Smooth muscle cell (in vitro differentiated cells): ENCODE measurements at regions not wholly inside any gene's neighbourhood (a gene's known extent, or its start where the extent isn't known, plus 50 kb on each side); places are given as distances from the start of the nearest gene placed in this dataset.

Experiments
- DNase-seq: peaks from one replicate; lab custom pipeline; 2025; ENCODE audit not compliant: unreplicated experiment; lab: John Stamatoyannopoulos, UW
- H2AFZ ChIP-seq: fragments of 200-600 bp; sonication (generic); 2 replicates; pipeline ENCODE4 v1.6.0; 2016; ENCODE audit warnings: antibody characterized with exemption, low read depth, mild to moderate bottlenecking
- H3F3A ChIP-seq: fragments of 200-600 bp; sonication (generic); 2 replicates; pipeline ENCODE4 v1.6.0; 2017; ENCODE audit warnings: antibody characterized with exemption, low read depth
- H3K27ac ChIP-seq: fragments of 200-600 bp; sonication (generic); 2 replicates; pipeline ENCODE4 v1.5.1; 2016; ENCODE audit warnings: low read depth, mild to moderate bottlenecking
- H3K27me3 ChIP-seq: fragments of 200-600 bp; sonication (generic); 2 replicates; pipeline ENCODE4 v1.6.1; 2016; ENCODE audit warnings: low read depth, mild to moderate bottlenecking
- H3K36me3 ChIP-seq: fragments of 200-600 bp; sonication (generic); 2 replicates; pipeline ENCODE4 v1.5.1; 2016; ENCODE audit warnings: low read depth
- H3K4me1 ChIP-seq: fragments of 200-600 bp; sonication (generic); 2 replicates; pipeline ENCODE4 v1.5.1; 2016; ENCODE audit warnings: low read depth
- H3K4me2 ChIP-seq: fragments of 200-600 bp; sonication (generic); 2 replicates; pipeline ENCODE4 v1.6.0; 2016; ENCODE audit warnings: mild to moderate bottlenecking
- H3K4me3 ChIP-seq: fragments of 200-600 bp; sonication (generic); 2 replicates; pipeline ENCODE4 v1.5.1; 2016; ENCODE audit warnings: mild to moderate bottlenecking
- H3K79me2 ChIP-seq: fragments of 200-600 bp; sonication (generic); 2 replicates; pipeline ENCODE4 v1.6.0; 2016; ENCODE audit warnings: low read depth, mild to moderate bottlenecking
- H3K9ac ChIP-seq: fragments of 200-600 bp; sonication (generic); 2 replicates; pipeline ENCODE4 v1.6.0; 2016; ENCODE audit warnings: low read depth
- H3K9me3 ChIP-seq: fragments of 200-600 bp; sonication (generic); replicated peaks from 2 replicates; pipeline ENCODE4 v1.5.1; 2016; ENCODE audit warnings: low read depth
- H4K20me1 ChIP-seq: fragments of 200-600 bp; sonication (generic); 2 replicates; pipeline ENCODE4 v1.6.0; 2016; ENCODE audit warnings: low read depth
- CTCF ChIP-seq: fragments of 200-600 bp; sonication (generic); IDR thresholded peaks from 2 replicates; pipeline ENCODE4 v1.5.1; 2017; ENCODE audit warnings: borderline replicate concordance, mild to moderate bottlenecking, antibody characterized with exemption; ENCODE audit not compliant: insufficient read depth, poor library complexity, severe bottlenecking
- WGBS: methylation state at CpG from one replicate; pipeline ENCODE4 v1.1.7; 2016; ENCODE audit warnings: low lambda C conversion rate; 5-methylcytosine and 5-hydroxymethylcytosine counted together

GRCh38 chr18:40938615-40939014 is 1016.4 kb upstream of the PIK3C3 start:
- Histone ChIP-seq H3K4me2 (no peak overlapping the region), H4K20me1 (no peaks in the 10 kb centered on the region), H3K4me1 (peaks cover 19% of the 10 kb centered on the region), H3K36me3 (no peaks in the 10 kb centered on the region), H2AFZ (no peak overlapping the region), H3K9ac (no peak overlapping the region), H3K9me3 (no peaks in the 10 kb centered on the region), H3F3A (no peaks in the 10 kb centered on the region), H3K79me2 (no peaks in the 10 kb centered on the region), H3K27ac (no peak overlapping the region), H3K4me3 (no peak overlapping the region), H3K27me3 (no peaks in the 10 kb centered on the region)
- DNase-seq, result no peak
- TF ChIP-seq CTCF, result no peak
- WGBS, result 100% methylated on average over 2 of the region's 2 CpGs

- no peak overlapping the region for H3K4me3 ChIP-seq
- H3K9me3 ChIP-seq, result no peaks in the 10 kb centered on the region
- no peak overlapping the region for H2AFZ ChIP-seq
- H3F3A ChIP-seq, result no peaks in the 10 kb centered on the region
- peaks cover 19% of the 10 kb centered on the region for H3K4me1 ChIP-seq
- no peak for DNase-seq
- TF ChIP-seq CTCF, result no peak
- no peak overlapping the region for H3K27ac ChIP-seq
- H4K20me1 ChIP-seq, result no peaks in the 10 kb centered on the region
- no peak overlapping the region for H3K9ac ChIP-seq
- H3K79me2 ChIP-seq, result no peaks in the 10 kb centered on the region
- H3K4me2 ChIP-seq, result no peak overlapping the region
- WGBS, result 86% methylated on average over 2 of the region's 2 CpGs
- H3K36me3 ChIP-seq, result no peaks in the 10 kb centered on the region
- no peaks in the 10 kb centered on the region for H3K27me3 ChIP-seq
Observed at GRCh38 chr18:40937386-40937785, 1017.6 kb upstream of the PIK3C3 start.

GRCh38 chr18:40935423-40935822 is 1019.6 kb upstream of the PIK3C3 start:
- peak; percentile 53 for TF ChIP-seq CTCF
- Histone ChIP-seq H3K4me3 (no peak overlapping the region), H3K27me3 (no peaks in the 10 kb centered on the region), H3K9me3 (no peaks in the 10 kb centered on the region), H3F3A (no peaks in the 10 kb centered on the region), H3K4me2 (no peak overlapping the region), H3K4me1 (peaks cover 11% of the 10 kb centered on the region), H3K79me2 (no peaks in the 10 kb centered on the region), H3K27ac (no peak overlapping the region), H2AFZ (no peak overlapping the region), H3K36me3 (no peaks in the 10 kb centered on the region), H4K20me1 (no peaks in the 10 kb centered on the region), H3K9ac (no peak overlapping the region)
- WGBS, result 36% methylated on average over 1 of the region's 1 CpG
- no peak for DNase-seq

- no peaks in the 10 kb centered on the region for H3K9me3 ChIP-seq
- H3F3A ChIP-seq, result no peaks in the 10 kb centered on the region
- WGBS, result 94% methylated on average over 2 of the region's 2 CpGs
- H3K36me3 ChIP-seq, result no peaks in the 10 kb centered on the region
- no peaks in the 10 kb centered on the region for H3K4me1 ChIP-seq
- H3K27ac ChIP-seq, result no peak overlapping the region
- TF ChIP-seq CTCF, result no peak
- H3K79me2 ChIP-seq, result no peaks in the 10 kb centered on the region
- no peak overlapping the region for H3K4me3 ChIP-seq
- no peaks in the 10 kb centered on the region for H4K20me1 ChIP-seq
- no peak overlapping the region for H3K9ac ChIP-seq
- DNase-seq, result no peak
- H3K27me3 ChIP-seq, result no peaks in the 10 kb centered on the region
- H3K4me2 ChIP-seq, result no peak overlapping the region
- H2AFZ ChIP-seq, result no peak overlapping the region
Observed at GRCh38 chr18:40932862-40933261, 1022.2 kb upstream of the PIK3C3 start.
